NCI-H226 (cell line): ENCODE measurements at regions not wholly inside any gene's neighbourhood (a gene's known extent, or its start where the extent isn't known, plus 50 kb on each side); places are given as distances from the start of the nearest gene placed in this dataset.
"Not testable (repeated sequence)": the region's sequence is repeated elsewhere in the genome, so short reads cannot be mapped to it uniquely, and the experiment has no call there.

Source experiments
- DNase-seq: peaks from one replicate; pipeline ENCODE4 v3.0.0-alpha.2; 2015

GRCh38 chr6:163744256-163744925 lies 329.9 kb downstream of the QKI start:
- DNase-seq, result no peak

- no peak for DNase-seq
These were observed 329.3 kb downstream of the QKI start for GRCh38 chr6:163743796-163744195.

- DNase-seq, result no peak
These were observed 327.3 kb downstream of the QKI start for GRCh38 chr6:163741743-163742363.

- no peak for DNase-seq
These were observed 326.8 kb downstream of the QKI start for GRCh38 chr6:163741342-163741741.

- no peak for DNase-seq
These were observed 325.4 kb downstream of the QKI start for GRCh38 chr6:163739966-163740365.

- no peak for DNase-seq
These were observed 324.8 kb downstream of the QKI start for GRCh38 chr6:163739408-163739725.

- no peak for DNase-seq
These were observed 324.3 kb downstream of the QKI start for GRCh38 chr6:163738725-163739407.

GRCh38 chr6:163738304-163738703 lies 323.8 kb downstream of the QKI start:
- DNase-seq, result no peak

- no peak for DNase-seq
These were observed 320.6 kb downstream of the QKI start for GRCh38 chr6:163735076-163735475.

GRCh38 chr6:163733061-163733460 lies 318.5 kb downstream of the QKI start:
- no peak for DNase-seq

- DNase-seq, result no peak
These were observed 318.0 kb downstream of the QKI start for GRCh38 chr6:163732479-163732878.

GRCh38 chr6:163732014-163732351 lies 317.5 kb downstream of the QKI start:
- not testable (repeated sequence) for DNase-seq

- DNase-seq, result no peak
These were observed 316.9 kb downstream of the QKI start for GRCh38 chr6:163731215-163732013.

GRCh38 chr6:163730246-163731210 lies 316.0 kb downstream of the QKI start:
- DNase-seq, result no peak

- no peak for DNase-seq
These were observed 314.8 kb downstream of the QKI start for GRCh38 chr6:163729127-163729872.

GRCh38 chr6:163728442-163729126 lies 314.1 kb downstream of the QKI start:
- no peak for DNase-seq

GRCh38 chr6:163726037-163726695 lies 311.6 kb downstream of the QKI start:
- no peak for DNase-seq

- no peak for DNase-seq
These were observed 310.8 kb downstream of the QKI start for GRCh38 chr6:163725008-163725941.

GRCh38 chr6:163724196-163724595 lies 309.7 kb downstream of the QKI start:
- DNase-seq, result no peak
